ENCODE measurements at regions not wholly inside any gene's neighbourhood (a gene's known extent, or its start where the extent isn't known, plus 50 kb on each side); places are given as distances from the start of the nearest gene placed in this dataset.

DNA sequence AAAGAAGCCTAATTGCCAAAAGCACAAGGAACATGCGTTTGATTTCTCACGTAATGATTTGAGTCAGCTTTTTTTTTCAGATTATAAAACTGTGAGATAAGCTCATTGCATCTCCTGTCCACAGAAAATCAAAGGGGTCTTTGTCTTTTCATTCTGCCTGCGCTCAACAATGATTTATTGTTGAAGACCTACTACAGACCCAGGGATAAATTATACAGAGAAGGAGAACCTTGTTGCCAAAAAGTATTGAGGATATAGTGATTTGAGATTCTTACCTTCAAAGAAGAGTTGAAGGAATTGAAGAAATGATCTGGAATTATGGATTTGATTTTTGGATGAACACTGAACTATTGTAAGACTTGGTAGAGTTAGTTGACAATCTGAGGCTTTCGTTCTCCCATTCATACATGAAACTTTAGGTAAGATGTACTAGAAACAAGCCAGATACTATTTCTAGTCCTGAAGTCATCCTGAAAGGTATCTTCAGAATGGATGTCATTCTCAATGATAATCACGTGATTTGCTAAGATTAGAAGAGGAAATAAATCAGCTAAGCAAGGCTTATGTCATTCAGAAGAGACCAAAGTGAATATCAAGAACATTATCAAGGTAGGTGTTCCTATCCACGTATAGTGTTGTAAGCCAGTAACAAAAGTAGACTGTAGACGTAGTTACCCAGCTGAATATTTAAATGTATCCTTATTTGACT lies 71.1 kb upstream of the SCOC start:
- intact Hi-C loops (cut with micrococcal nuclease), result no loop called here
- Mint-ChIP-seq H3K27ac (no peak overlapping the region), H3K4me1 (no peaks in the 10 kb centered on the region), H3K9me3 (no peaks in the 10 kb centered on the region), H3K4me3 (no peak overlapping the region), H3K36me3 (ENCODE audit: low read depth) (no peaks in the 10 kb centered on the region), H3K27me3 (peaks cover 3% of the 10 kb centered on the region)
- ChIA-PET CTCF (no interaction called here), POLR2A (no interaction called here)
- TF ChIP-seq, protein P1, sequence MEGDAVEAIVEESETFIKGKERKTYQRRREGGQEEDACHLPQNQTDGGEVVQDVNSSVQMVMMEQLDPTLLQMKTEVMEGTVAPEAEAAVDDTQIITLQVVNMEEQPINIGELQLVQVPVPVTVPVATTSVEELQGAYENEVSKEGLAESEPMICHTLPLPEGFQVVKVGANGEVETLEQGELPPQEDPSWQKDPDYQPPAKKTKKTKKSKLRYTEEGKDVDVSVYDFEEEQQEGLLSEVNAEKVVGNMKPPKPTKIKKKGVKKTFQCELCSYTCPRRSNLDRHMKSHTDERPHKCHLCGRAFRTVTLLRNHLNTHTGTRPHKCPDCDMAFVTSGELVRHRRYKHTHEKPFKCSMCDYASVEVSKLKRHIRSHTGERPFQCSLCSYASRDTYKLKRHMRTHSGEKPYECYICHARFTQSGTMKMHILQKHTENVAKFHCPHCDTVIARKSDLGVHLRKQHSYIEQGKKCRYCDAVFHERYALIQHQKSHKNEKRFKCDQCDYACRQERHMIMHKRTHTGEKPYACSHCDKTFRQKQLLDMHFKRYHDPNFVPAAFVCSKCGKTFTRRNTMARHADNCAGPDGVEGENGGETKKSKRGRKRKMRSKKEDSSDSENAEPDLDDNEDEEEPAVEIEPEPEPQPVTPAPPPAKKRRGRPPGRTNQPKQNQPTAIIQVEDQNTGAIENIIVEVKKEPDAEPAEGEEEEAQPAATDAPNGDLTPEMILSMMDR (IDR thresholded peaks at IDR 0.05), result no peak
- DNase-seq, result no peak
- ATAC-seq (ENCODE audit: low read depth), result no peak

DNA sequence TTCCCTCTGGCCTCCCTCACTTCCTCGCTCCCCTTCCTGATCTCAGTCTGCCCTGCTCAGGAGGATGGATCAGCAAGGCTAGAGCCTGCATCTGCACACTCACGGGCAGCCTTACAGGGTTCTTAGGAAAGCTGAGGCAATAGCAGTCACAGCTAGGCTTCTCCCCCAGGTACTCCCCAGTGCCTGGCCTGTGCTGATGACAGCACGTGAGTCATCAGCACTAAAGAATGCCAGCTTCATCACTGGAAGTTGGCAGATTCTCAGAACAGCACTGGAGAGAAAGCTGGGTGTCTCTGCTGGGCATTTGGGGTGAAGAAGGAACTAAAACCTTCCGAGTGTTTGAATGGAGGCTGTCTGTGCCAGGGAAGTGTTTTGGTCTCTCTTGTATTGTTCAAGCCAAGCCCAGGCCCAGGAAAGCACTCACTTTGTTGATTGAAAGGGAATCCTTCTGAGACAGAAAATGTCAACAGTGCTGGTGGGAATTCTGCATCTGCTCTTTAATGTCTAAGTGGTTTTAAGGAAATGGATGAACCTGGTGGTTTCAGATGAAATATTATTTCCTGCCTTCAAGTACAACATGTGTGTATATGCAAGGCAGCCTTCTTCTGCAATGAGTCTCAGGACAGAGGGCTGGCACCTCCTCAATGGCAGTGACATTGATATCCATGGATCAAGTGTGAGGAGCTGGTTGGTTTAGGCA lies 73.0 kb upstream of the SCOC start:
- H3K4me3 Mint-ChIP-seq, result no peak overlapping the region
- TF ChIP-seq, protein P1 (IDR thresholded peaks at IDR 0.05), result no peak
- H3K4me1 Mint-ChIP-seq, result no peaks in the 10 kb centered on the region
- ATAC-seq (ENCODE audit: low read depth) (no peak), DNase-seq (no peak)
- H3K36me3 Mint-ChIP-seq (ENCODE audit: low read depth), result no peaks in the 10 kb centered on the region
- intact Hi-C loops (cut with micrococcal nuclease), result no loop called here
- H3K27me3 Mint-ChIP-seq, result peaks cover 3% of the 10 kb centered on the region
- ChIA-PET CTCF (no interaction called here), POLR2A (no interaction called here)
- no peaks in the 10 kb centered on the region for H3K9me3 Mint-ChIP-seq
- no peak overlapping the region for H3K27ac Mint-ChIP-seq

DNA sequence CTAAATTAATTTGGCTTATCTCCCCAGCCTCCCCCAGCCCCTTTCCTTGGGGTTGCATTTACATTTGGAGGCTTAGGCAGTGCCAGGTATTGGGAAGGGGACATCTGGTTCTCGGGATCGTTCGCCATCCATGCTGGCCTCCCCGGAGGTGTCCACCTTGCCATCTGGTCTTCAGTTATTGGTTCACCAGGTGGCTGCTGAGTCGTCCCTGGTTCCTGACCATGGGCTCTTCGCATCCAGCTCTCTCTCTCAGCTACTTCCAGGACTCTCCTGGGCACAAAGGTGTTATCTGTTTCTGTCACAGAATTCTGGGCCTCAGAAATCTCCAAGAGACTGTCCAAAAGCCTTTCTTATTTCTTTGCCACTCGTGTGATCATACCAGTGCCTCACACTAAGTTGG lies 75.4 kb upstream of the SCOC start:
- POLR2A ChIA-PET, result no interaction called here
- ATAC-seq (ENCODE audit: low read depth), result no peak
- no peaks in the 10 kb centered on the region for H3K36me3 Mint-ChIP-seq (ENCODE audit: low read depth)
- no peaks in the 10 kb centered on the region for H3K9me3 Mint-ChIP-seq
- CTCF ChIA-PET, result no interaction called here
- no peak overlapping the region for H3K4me3 Mint-ChIP-seq
- TF ChIP-seq, protein P1 (IDR thresholded peaks at IDR 0.05), result no peak
- DNase-seq, result no peak
- peaks cover 3% of the 10 kb centered on the region for H3K27me3 Mint-ChIP-seq
- H3K4me1 Mint-ChIP-seq, result no peaks in the 10 kb centered on the region
- H3K27ac Mint-ChIP-seq, result no peak overlapping the region
- intact Hi-C loops (cut with micrococcal nuclease), result no loop called here

DNA sequence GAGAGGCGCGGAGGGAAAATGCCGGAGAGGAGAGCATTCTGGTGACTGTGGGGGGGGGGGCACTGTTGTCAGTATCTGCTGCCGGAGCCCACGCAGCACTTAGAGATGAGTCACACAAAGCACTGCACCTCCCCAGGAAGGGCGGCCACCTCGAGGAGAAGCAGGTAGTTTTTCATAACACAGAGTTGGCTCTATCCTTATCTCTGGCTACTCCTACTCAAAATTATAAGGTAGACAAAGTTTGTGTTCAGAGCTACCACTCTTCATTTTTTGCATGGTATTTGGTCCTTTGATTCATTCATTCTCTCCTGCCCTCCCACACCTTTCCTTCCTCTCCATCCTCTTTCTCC lies 76.2 kb upstream of the SCOC start:
- Mint-ChIP-seq H3K4me1 (no peaks in the 10 kb centered on the region), H3K4me3 (no peak overlapping the region), H3K36me3 (ENCODE audit: low read depth) (no peaks in the 10 kb centered on the region), H3K27ac (no peak overlapping the region), H3K27me3 (peaks cover 3% of the 10 kb centered on the region), H3K9me3 (no peaks in the 10 kb centered on the region)
- intact Hi-C loops (cut with micrococcal nuclease), result no loop called here
- ChIA-PET POLR2A (no interaction called here), CTCF (no interaction called here)
- ATAC-seq (ENCODE audit: low read depth), result no peak
- no peak for DNase-seq
- TF ChIP-seq, protein P1 (IDR thresholded peaks at IDR 0.05), result no peak

DNA sequence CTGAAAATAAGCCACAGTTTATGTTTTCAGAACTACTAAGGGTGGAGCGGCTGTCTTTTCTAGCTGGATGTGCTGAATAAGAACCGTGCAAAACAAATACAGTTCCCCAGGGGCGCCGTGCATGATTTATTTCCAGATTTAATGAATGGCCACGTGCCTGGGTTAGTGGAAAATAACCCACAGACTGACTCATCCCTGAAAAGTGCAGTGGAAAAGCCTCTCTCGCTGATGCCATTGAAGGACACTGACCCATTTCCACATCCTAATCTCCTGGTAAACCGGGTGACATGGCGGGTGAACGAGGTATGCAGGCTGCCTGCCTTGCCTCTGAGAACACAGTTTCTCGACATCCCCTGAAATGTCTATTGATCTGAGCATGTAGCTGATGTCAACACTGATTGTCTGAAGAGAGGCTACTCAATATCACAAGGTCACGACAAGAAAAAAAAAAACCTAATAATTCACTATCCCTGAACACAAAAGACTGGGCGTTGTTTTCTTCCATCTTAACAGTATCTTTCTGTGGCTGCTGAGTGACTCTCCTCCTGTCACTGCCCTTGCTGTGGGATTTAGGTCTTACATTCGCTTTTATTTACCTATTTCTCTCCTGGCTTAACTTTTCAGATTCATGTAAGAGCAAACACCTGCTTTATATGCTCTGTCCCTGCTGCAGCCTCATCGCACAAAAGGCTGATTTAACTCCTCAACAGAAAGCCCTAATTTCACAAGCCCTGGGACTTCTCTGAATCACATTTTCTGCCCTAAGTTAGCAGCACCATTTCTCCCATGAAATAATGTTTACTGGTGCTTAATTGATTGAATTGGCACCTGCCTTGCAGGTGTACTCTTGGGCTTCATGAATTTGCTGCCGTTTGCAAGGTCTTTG lies 76.9 kb upstream of the SCOC start:
- ChIA-PET CTCF (no interaction called here), POLR2A (no interaction called here)
- ATAC-seq (ENCODE audit: low read depth) (no peak), DNase-seq (no peak)
- H3K27ac Mint-ChIP-seq, result no peak overlapping the region
- intact Hi-C loops (cut with micrococcal nuclease), result no loop called here
- H3K9me3 Mint-ChIP-seq, result no peaks in the 10 kb centered on the region
- peaks cover 3% of the 10 kb centered on the region for H3K27me3 Mint-ChIP-seq
- no peaks in the 10 kb centered on the region for H3K4me1 Mint-ChIP-seq
- H3K36me3 Mint-ChIP-seq (ENCODE audit: low read depth), result no peaks in the 10 kb centered on the region
- H3K4me3 Mint-ChIP-seq, result no peak overlapping the region
- TF ChIP-seq, protein P1 (IDR thresholded peaks at IDR 0.05), result no peak

Measured in activated B cell treated with CpG ODN at 0.5 μM for 24 hours (primary cell).